OCI-LY1 (cell line): ENCODE measurements at regions not wholly inside any gene's neighbourhood (a gene's known extent, or its start where the extent isn't known, plus 50 kb on each side); places are given as distances from the start of the nearest gene placed in this dataset.

Source experiments
- H2AFZ ChIP-seq: fragments of 200-600 bp; sonication (generic), shearing (Covaris generic); 2 replicates; pipeline ENCODE4 v1.6.0; 2014; ENCODE audit warnings: antibody characterized with exemption, mild to moderate bottlenecking, low read length
- H3F3A ChIP-seq: fragments of 200-600 bp; sonication (generic), shearing (Covaris generic); 2 replicates; pipeline ENCODE4 v1.6.0; 2014; ENCODE audit warnings: mild to moderate bottlenecking, antibody characterized with exemption, low read length, moderate library complexity; ENCODE audit not compliant: insufficient read depth
- H3K27ac ChIP-seq: fragments of 200-600 bp; sonication (generic); 2 replicates; pipeline ENCODE4 v1.5.1; 2014; ENCODE audit warnings: low read length, mixed run types, mild to moderate bottlenecking, low read depth; ENCODE audit not compliant: poor library complexity, severe bottlenecking
- H3K27me3 ChIP-seq: fragments of 200-600 bp; sonication (generic); 2 replicates; pipeline ENCODE4 v1.6.0; 2014; ENCODE audit warnings: antibody characterized with exemption, mild to moderate bottlenecking, low read length, moderate library complexity; ENCODE audit not compliant: insufficient read depth
- H3K36me3 ChIP-seq: fragments of 200-600 bp; sonication (generic); 2 replicates; pipeline ENCODE4 v1.6.1; 2014; ENCODE audit warnings: mild to moderate bottlenecking, antibody characterized with exemption, low read length, moderate library complexity, mixed read lengths; ENCODE audit not compliant: insufficient read depth
- H3K4me1 ChIP-seq: fragments of 200-600 bp; sonication (generic); 2 replicates; pipeline ENCODE4 v1.5.1; 2014; ENCODE audit warnings: mild to moderate bottlenecking, low read length, moderate library complexity; ENCODE audit not compliant: insufficient read depth, severe bottlenecking
- H3K4me2 ChIP-seq: fragments of 200-600 bp; sonication (generic), shearing (Covaris generic); 2 replicates; pipeline ENCODE4 v1.6.1; 2014; ENCODE audit warnings: low read length
- H3K4me3 ChIP-seq: fragments of 200-600 bp; sonication (generic); 2 replicates; pipeline ENCODE4 v1.5.1; 2014; ENCODE audit warnings: low read length, low read depth, mild to moderate bottlenecking, mixed read lengths; ENCODE audit not compliant: poor library complexity, severe bottlenecking
- H3K79me2 ChIP-seq: fragments of 200-600 bp; shearing (Covaris generic); 2 replicates; pipeline ENCODE4 v1.6.1; 2016; ENCODE audit warnings: mixed run types, low read length, mixed read lengths; ENCODE audit not compliant: insufficient read depth
- H3K9ac ChIP-seq: fragments of 200-600 bp; sonication (generic), shearing (Covaris generic); 2 replicates; pipeline ENCODE4 v1.6.1; 2014; ENCODE audit warnings: mild to moderate bottlenecking, low read length, mixed read lengths
- H3K9me2 ChIP-seq: fragments of 200-600 bp; sonication (generic), shearing (Covaris generic); 2 replicates; pipeline ENCODE4 v1.6.1; 2014; ENCODE audit warnings: low read depth, mild to moderate bottlenecking, low read length, mixed read lengths
- H3K9me3 ChIP-seq: fragments of 200-600 bp; shearing (Covaris generic); 2 replicates; pipeline ENCODE4 v1.6.1; 2014; ENCODE audit warnings: low read length, mixed read lengths
- H4K20me1 ChIP-seq: fragments of 200-600 bp; sonication (generic), shearing (Covaris generic); 2 replicates; pipeline ENCODE4 v1.6.0; 2016; ENCODE audit warnings: mild to moderate bottlenecking, low read length; ENCODE audit not compliant: insufficient read depth
- CTCF ChIP-seq: fragments of 200-600 bp; sonication (generic), shearing (Covaris generic); IDR thresholded peaks from 2 replicates; pipeline ENCODE4 v1.5.1; 2017; ENCODE audit warnings: mild to moderate bottlenecking, antibody characterized with exemption, low read length, moderate library complexity, mixed read lengths
- EZH2 ChIP-seq: fragments of 200-600 bp; sonication (generic), shearing (Covaris generic); IDR thresholded peaks from 2 replicates; pipeline ENCODE4 v1.8.0; 2017; ENCODE audit warnings: borderline replicate concordance, mixed run types, mild to moderate bottlenecking, antibody characterized with exemption, low read length, moderate library complexity, mixed read lengths

- no peaks in the 10 kb centered on the region for H3K9me3 ChIP-seq
- H3K9me2 ChIP-seq: no peaks in the 10 kb centered on the region
- no peak for TF ChIP-seq EZH2
- no peak for TF ChIP-seq CTCF
- H3K27ac ChIP-seq: no peak overlapping the region
- H3K36me3 ChIP-seq: no peaks in the 10 kb centered on the region
- no peaks in the 10 kb centered on the region for H4K20me1 ChIP-seq
- H3K4me1 ChIP-seq: no peaks in the 10 kb centered on the region
- H3K27me3 ChIP-seq: no peaks in the 10 kb centered on the region
- no peak overlapping the region for H3K4me3 ChIP-seq
- H2AFZ ChIP-seq: no peak overlapping the region
- no peak overlapping the region for H3K4me2 ChIP-seq
- no peaks in the 10 kb centered on the region for H3F3A ChIP-seq
- H3K9ac ChIP-seq: no peak overlapping the region
- no peaks in the 10 kb centered on the region for H3K79me2 ChIP-seq
Observed at GRCh38 chr2:56523816-56524215, 340.0 kb downstream of the CCDC85A start.

- no peak overlapping the region for H3K4me3 ChIP-seq
- TF ChIP-seq EZH2 (no peak), CTCF (no peak)
- H3K4me2 ChIP-seq: no peak overlapping the region
- H2AFZ ChIP-seq: no peak overlapping the region
- H3K9ac ChIP-seq: no peak overlapping the region
- no peaks in the 10 kb centered on the region for H3K79me2 ChIP-seq
- H3K9me2 ChIP-seq: no peaks in the 10 kb centered on the region
- no peak overlapping the region for H3K27ac ChIP-seq
- no peaks in the 10 kb centered on the region for H3K4me1 ChIP-seq
- H3K27me3 ChIP-seq: no peaks in the 10 kb centered on the region
- no peaks in the 10 kb centered on the region for H3K9me3 ChIP-seq
- H3F3A ChIP-seq: no peaks in the 10 kb centered on the region
- no peaks in the 10 kb centered on the region for H3K36me3 ChIP-seq
- H4K20me1 ChIP-seq: no peaks in the 10 kb centered on the region
Observed at GRCh38 chr2:56531668-56532420, 348.1 kb downstream of the CCDC85A start.

- Histone ChIP-seq H3K4me1 (no peaks in the 10 kb centered on the region), H2AFZ (no peak overlapping the region), H3K9me3 (no peaks in the 10 kb centered on the region), H3K27me3 (no peaks in the 10 kb centered on the region), H3K9ac (no peak overlapping the region), H3K4me2 (no peak overlapping the region), H3K4me3 (no peak overlapping the region), H4K20me1 (no peaks in the 10 kb centered on the region), H3K36me3 (no peaks in the 10 kb centered on the region), H3F3A (no peaks in the 10 kb centered on the region), H3K79me2 (no peaks in the 10 kb centered on the region), H3K27ac (no peak overlapping the region), H3K9me2 (no peaks in the 10 kb centered on the region)
- TF ChIP-seq CTCF: no peak
- no peak for TF ChIP-seq EZH2
Observed at GRCh38 chr2:56534321-56534720, 350.5 kb downstream of the CCDC85A start.
